B cell (primary cell): ENCODE measurements at regions not wholly inside any gene's neighbourhood (a gene's known extent, or its start where the extent isn't known, plus 50 kb on each side); places are given as distances from the start of the nearest gene placed in this dataset.

Experiments used
- ATAC-seq: fragments of 200-7000 bp; cut with Tn5 transposase; one replicate; pipeline ENCODE4 v1.10.0; 2021; ENCODE audit warnings: low read depth, mild to moderate bottlenecking, moderate number of reproducible peaks, moderate library complexity
- CTCF ChIA-PET: fragments of 350-600 bp; sonication (Branson Sonifier 250); formaldehyde crosslinking; loops from one replicate; lab custom pipeline; 2021; ENCODE audit warnings: antibody characterized with exemption, inconsistent platforms; lab: Charles Lee
- POLR2A ChIA-PET: fragments of 350-600 bp; sonication (Branson Sonifier 250); formaldehyde crosslinking; loops from one replicate; lab custom pipeline; 2021; ENCODE audit warnings: antibody characterized with exemption; lab: Charles Lee
- DNase-seq: peaks from one replicate; pipeline ENCODE4 v3.0.0; 2013
- H2AFZ ChIP-seq: 2 replicates; pipeline ENCODE4 v1.6.1; 2012; ENCODE audit warnings: mild to moderate bottlenecking, low read depth, low read length; ENCODE audit not compliant: insufficient read depth, poor library complexity, severe bottlenecking
- H3K27ac ChIP-seq, 2 donors: 1 replicate in 1 of 2; 2 replicates in 1 of 2; pipeline ENCODE4 v1.5.1; 2012 to 2013; ENCODE audit warnings: low read length in 2 of 2, mild to moderate bottlenecking in 2 of 2, moderate library complexity in 1 of 2
- H3K27me3 ChIP-seq, 4 experiments: fragments of 200-600 bp in 1 of 4; sonication (generic) in 1 of 4; replicated peaks in 1 of 4; 1 replicate in 2 of 4; 2 replicates in 2 of 4; pipeline versions ENCODE4 v1.6.1 to v1.7.0; 2013 to 2016; ENCODE audit warnings: low read length in 3 of 4, mild to moderate bottlenecking in 2 of 4, mixed read lengths in 1 of 4, moderate library complexity in 1 of 4; ENCODE audit not compliant: insufficient read depth in 4 of 4, control insufficient read depth in 3 of 4; ENCODE audit errors: control extremely low read depth in 1 of 4
- H3K36me3 ChIP-seq, 2 experiments: replicated peaks in 1 of 2; 1 replicate in 1 of 2; 2 replicates in 1 of 2; pipeline versions ENCODE4 v1.6.1 to v1.7.1; 2013; ENCODE audit warnings: low read length in 1 of 2; ENCODE audit not compliant: insufficient read depth in 2 of 2, control insufficient read depth in 1 of 2; ENCODE audit errors: control extremely low read depth in 1 of 2, extremely low read depth in 1 of 2
- H3K4me1 ChIP-seq, 2 donors: fragments of 200-600 bp in 1 of 2; sonication (generic) in 1 of 2; 1 replicate in 1 of 2; 2 replicates in 1 of 2; pipeline versions ENCODE4 v1.5.1 to v1.6.1; 2013 to 2017; ENCODE audit warnings: low read length in 2 of 2; ENCODE audit not compliant: control insufficient read depth in 2 of 2, insufficient read depth in 2 of 2
- H3K4me2 ChIP-seq: replicated peaks from 2 replicates; pipeline ENCODE3; 2012; ENCODE audit warnings: mild to moderate bottlenecking, low read depth, low read length; ENCODE audit not compliant: poor library complexity, severe bottlenecking
- H3K4me3 ChIP-seq, 5 experiments: fragments of 200-600 bp in 1 of 5; sonication (generic) in 1 of 5; 1 replicate in 3 of 5; 2 replicates in 2 of 5; pipeline versions ENCODE4 v1.5.1 to v1.7.0; 2011 to 2016; ENCODE audit warnings: low read length in 4 of 5, mild to moderate bottlenecking in 4 of 5, low read depth in 2 of 5, control low read depth in 1 of 5, moderate library complexity in 1 of 5; ENCODE audit not compliant: insufficient read depth in 1 of 5; ENCODE audit errors: control extremely low read depth in 1 of 5, extremely low read depth in 1 of 5
- H3K79me2 ChIP-seq: fragments of 200-600 bp; sonication (generic); one replicate; pipeline ENCODE4 v1.6.0; 2016; ENCODE audit warnings: low read length; ENCODE audit not compliant: control insufficient read depth, insufficient read depth
- H3K9ac ChIP-seq: fragments of 200-600 bp; sonication (generic); 2 replicates; pipeline ENCODE4 v1.6.1; 2017; ENCODE audit warnings: mild to moderate bottlenecking, low read length, moderate library complexity
- H3K9me3 ChIP-seq, 3 donors: one replicate each; pipeline versions ENCODE4 v1.6.1 to v1.7.1; 2013; ENCODE audit warnings: low read length in 2 of 3; ENCODE audit not compliant: control insufficient read depth in 2 of 3, insufficient read depth in 1 of 3; ENCODE audit errors: control extremely low read depth in 1 of 3
- H4K20me1 ChIP-seq: 2 replicates; pipeline ENCODE4 v1.6.0; 2012; ENCODE audit warnings: mild to moderate bottlenecking, low read length; ENCODE audit not compliant: insufficient read depth, control insufficient read depth, poor library complexity, severe bottlenecking
- H3K27ac Mint-ChIP-seq: one replicate; pipeline ENCODE4 v1.8.0; 2021; ENCODE audit warnings: mixed read lengths
- H3K27me3 Mint-ChIP-seq: one replicate; pipeline ENCODE4 v1.8.0; 2021; ENCODE audit warnings: mixed read lengths
- H3K4me1 Mint-ChIP-seq: one replicate; pipeline ENCODE4 v1.8.0; 2021; ENCODE audit warnings: mixed read lengths
- H3K4me3 Mint-ChIP-seq: one replicate; pipeline ENCODE4 v1.8.0; 2021; ENCODE audit warnings: mixed read lengths
- H3K9me3 Mint-ChIP-seq: one replicate; pipeline ENCODE4 v1.8.0; 2022; ENCODE audit warnings: mixed read lengths; ENCODE audit not compliant: insufficient read depth
- CTCF ChIP-seq: fragments of 200-600 bp; IDR thresholded peaks from one replicate; pipeline ENCODE4 v1.8.0; 2022; ENCODE audit warnings: antibody characterized with exemption, mild to moderate bottlenecking
- EZH2 ChIP-seq: IDR thresholded peaks from 2 replicates; pipeline ENCODE4 v1.6.1; 2012; ENCODE audit warnings: borderline replicate concordance, low read depth, mild to moderate bottlenecking, moderate library complexity, low read length; ENCODE audit not compliant: insufficient read depth, poor library complexity, severe bottlenecking
- whole genome bisulfite sequencing: methylation state at CpG from one replicate; pipeline ENCODE4 v1.1.5; 2013; ENCODE audit warnings: missing lambda C conversion rate; ENCODE audit not compliant: insufficient coverage; 5-methylcytosine and 5-hydroxymethylcytosine counted together
- intact Hi-C: fragments of 100-400 bp; cut with micrococcal nuclease; formaldehyde crosslinking; loops from one replicate; pipeline ENCODE4 v1.10.0; 2022

GRCh38 chr12:14310866-14311265, 54.6 kb upstream of the ATF7IP start:
- intact Hi-C loops: no loop called here
- H3K9ac ChIP-seq: no peak overlapping the region
- no peak overlapping the region for H3K27ac Mint-ChIP-seq
- H3K9me3 Mint-ChIP-seq: peaks cover 9% of the 10 kb centered on the region
- H3K27me3 ChIP-seq: no peaks in the 10 kb centered on the region
- peaks cover 34 to 40% of the 10 kb centered on the region in 2 donors for H3K4me1 ChIP-seq
- peaks cover 0 to 1% of the 10 kb centered on the region in 2 experiments for H3K36me3 ChIP-seq
- ATAC-seq (no peak), DNase-seq (peak; percentile 23)
- no peaks in the 10 kb centered on the region for H3K27me3 Mint-ChIP-seq
- no peak overlapping the region for H3K4me2 ChIP-seq
- no peaks in the 10 kb centered on the region for H3K79me2 ChIP-seq
- POLR2A ChIA-PET: no interaction called here
- no peak overlapping the region for H3K4me3 ChIP-seq
- no peak overlapping the region for H3K27ac ChIP-seq
- no peaks in the 10 kb centered on the region for H4K20me1 ChIP-seq
- CTCF ChIA-PET: no interaction called here
- H3K4me3 Mint-ChIP-seq: no peak overlapping the region
- H2AFZ ChIP-seq: no peak overlapping the region
- peaks cover 48% of the 10 kb centered on the region for H3K4me1 Mint-ChIP-seq
- H3K9me3 ChIP-seq: peaks cover 9 to 24% (median 13%) of the 10 kb centered on the region in 3 donors
- no peak for TF ChIP-seq EZH2
- TF ChIP-seq CTCF: no peak
- WGBS: no CpG with 5 or more reads among the region's 1 CpG

GRCh38 chr12:14313379-14314138, 51.9 kb upstream of the ATF7IP start:
- no peaks in the 10 kb centered on the region for H3K27me3 ChIP-seq
- Mint-ChIP-seq H3K27ac (peak overlapping the region; percentile 63), H3K4me1 (peaks cover 36% of the 10 kb centered on the region), H3K9me3 (peaks cover 11% of the 10 kb centered on the region), H3K4me3 (no peak overlapping the region), H3K27me3 (no peaks in the 10 kb centered on the region)
- no peaks in the 10 kb centered on the region for H3K79me2 ChIP-seq
- H3K4me1 ChIP-seq: peaks cover 25 to 27% of the 10 kb centered on the region in 2 donors
- H3K4me3 ChIP-seq: no peak overlapping the region
- DNase-seq (no peak), ATAC-seq (no peak)
- TF ChIP-seq EZH2: no peak
- no peak for TF ChIP-seq CTCF
- CTCF ChIA-PET: interaction anchor here (3.2 kb wide), 1 partner anchor 52 kb away, joined by 10 read pairs; the partner anchor contains the start of gene ATF7IP
- H2AFZ ChIP-seq: no peak overlapping the region
- H3K27ac ChIP-seq: no peak overlapping the region
- POLR2A ChIA-PET: no interaction called here
- H3K9me3 ChIP-seq: peaks cover 4 to 16% (median 12%) of the 10 kb centered on the region in 3 donors
- intact Hi-C loops: no loop called here
- H3K4me2 ChIP-seq: no peak overlapping the region
- H4K20me1 ChIP-seq: no peaks in the 10 kb centered on the region
- WGBS: 100% methylated on average over 5 of the region's 7 CpGs
- peaks cover 0 to 1% of the 10 kb centered on the region in 2 experiments for H3K36me3 ChIP-seq
- no peak overlapping the region for H3K9ac ChIP-seq
